BE2C (cell line): ENCODE measurements at regions not wholly inside any gene's neighbourhood (a gene's known extent, or its start where the extent isn't known, plus 50 kb on each side); places are given as distances from the start of the nearest gene placed in this dataset.

Source experiments
- DNase-seq: peaks from one replicate; pipeline ENCODE4 v3.0.0-alpha.2; 2020
- H3K27me3 ChIP-seq: fragments of 250-450 bp; sonication (Bioruptor Pico); 2 replicates; pipeline ENCODE4 v1.5.1; 2020; ENCODE audit warnings: mild to moderate bottlenecking
- H3K36me3 ChIP-seq: fragments of 250-450 bp; sonication (Bioruptor Pico); 2 replicates; pipeline ENCODE4 v1.5.1; 2020; ENCODE audit warnings: mild to moderate bottlenecking
- H3K4me1 ChIP-seq: fragments of 250-450 bp; sonication (Bioruptor Pico); 2 replicates; pipeline ENCODE4 v1.5.1; 2020
- H3K4me3 ChIP-seq: 2 replicates; pipeline ENCODE4 v1.5.1; 2011; ENCODE audit warnings: low read depth, low read length
- H3K9me3 ChIP-seq: fragments of 250-450 bp; sonication (Bioruptor Pico); 2 replicates; pipeline ENCODE4 v1.5.1; 2020
- TF ChIP-seq, protein P1 (sequence below): IDR thresholded peaks from 2 replicates; pipeline ENCODE4 v1.5.1; 2012; ENCODE audit warnings: mild to moderate bottlenecking, low read depth, low read length

DNA sequence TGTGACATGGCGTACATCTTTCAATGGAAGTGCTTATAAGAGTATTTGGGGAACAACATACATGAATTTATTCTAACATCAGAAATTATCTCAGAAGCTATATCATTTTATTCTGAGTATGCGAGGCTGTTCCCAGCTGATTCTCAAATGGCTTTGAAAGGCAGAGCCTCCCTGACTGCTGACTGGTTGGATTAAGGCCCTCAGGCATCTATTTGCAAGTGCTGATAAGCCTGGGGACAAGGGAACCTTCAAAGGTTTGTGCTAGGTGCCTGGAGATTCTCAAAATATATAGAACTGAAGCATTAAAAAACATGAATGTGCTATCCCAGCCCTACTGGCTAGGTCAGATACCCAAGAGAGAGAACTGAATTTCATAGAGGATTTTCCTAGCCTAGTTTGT is 235.1 kb downstream of the LURAP1L start:
- Histone ChIP-seq H3K4me3 (no peak overlapping the region), H3K9me3 (no peaks in the 10 kb centered on the region), H3K4me1 (peaks cover 4% of the 10 kb centered on the region; the same call in 1 of the 2 replicates), H3K36me3 (no peaks in the 10 kb centered on the region), H3K27me3 (no peaks in the 10 kb centered on the region)
- no peak for DNase-seq
- TF ChIP-seq, protein P1, sequence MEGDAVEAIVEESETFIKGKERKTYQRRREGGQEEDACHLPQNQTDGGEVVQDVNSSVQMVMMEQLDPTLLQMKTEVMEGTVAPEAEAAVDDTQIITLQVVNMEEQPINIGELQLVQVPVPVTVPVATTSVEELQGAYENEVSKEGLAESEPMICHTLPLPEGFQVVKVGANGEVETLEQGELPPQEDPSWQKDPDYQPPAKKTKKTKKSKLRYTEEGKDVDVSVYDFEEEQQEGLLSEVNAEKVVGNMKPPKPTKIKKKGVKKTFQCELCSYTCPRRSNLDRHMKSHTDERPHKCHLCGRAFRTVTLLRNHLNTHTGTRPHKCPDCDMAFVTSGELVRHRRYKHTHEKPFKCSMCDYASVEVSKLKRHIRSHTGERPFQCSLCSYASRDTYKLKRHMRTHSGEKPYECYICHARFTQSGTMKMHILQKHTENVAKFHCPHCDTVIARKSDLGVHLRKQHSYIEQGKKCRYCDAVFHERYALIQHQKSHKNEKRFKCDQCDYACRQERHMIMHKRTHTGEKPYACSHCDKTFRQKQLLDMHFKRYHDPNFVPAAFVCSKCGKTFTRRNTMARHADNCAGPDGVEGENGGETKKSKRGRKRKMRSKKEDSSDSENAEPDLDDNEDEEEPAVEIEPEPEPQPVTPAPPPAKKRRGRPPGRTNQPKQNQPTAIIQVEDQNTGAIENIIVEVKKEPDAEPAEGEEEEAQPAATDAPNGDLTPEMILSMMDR = no peak

GRCh38 chr9:13013991-13014883 is 239.4 kb downstream of the LURAP1L start:
- DNase-seq = no peak
- Histone ChIP-seq H3K4me3 (no peak overlapping the region), H3K9me3 (no peaks in the 10 kb centered on the region), H3K27me3 (no peaks in the 10 kb centered on the region), H3K4me1 (peaks cover 4% of the 10 kb centered on the region; the same call in 1 of the 2 replicates), H3K36me3 (no peaks in the 10 kb centered on the region)
- TF ChIP-seq, protein P1 = no peak

DNA sequence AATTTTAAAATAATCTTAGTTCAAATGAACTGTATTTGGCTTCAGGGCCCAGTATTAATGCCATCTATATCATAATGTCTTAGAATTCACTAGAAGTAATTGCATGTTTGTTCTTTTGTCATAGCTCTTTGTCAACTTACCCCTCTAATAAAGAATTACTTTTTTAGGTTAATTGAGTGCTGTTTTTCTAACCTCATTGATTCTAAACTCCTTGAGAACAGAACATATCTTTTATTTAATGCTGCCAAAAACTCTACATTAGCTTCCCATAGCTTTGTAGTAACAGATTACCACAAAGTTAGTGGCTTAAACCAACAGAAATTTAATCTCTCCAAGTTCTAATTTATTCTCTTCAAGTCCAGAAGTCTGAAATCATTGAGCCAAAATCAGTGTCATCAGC is 242.4 kb downstream of the LURAP1L start:
- Histone ChIP-seq H3K9me3 (no peaks in the 10 kb centered on the region), H3K4me3 (no peak overlapping the region), H3K4me1 (peaks cover 4% of the 10 kb centered on the region; the same call in 1 of the 2 replicates), H3K27me3 (no peaks in the 10 kb centered on the region), H3K36me3 (no peaks in the 10 kb centered on the region)
- TF ChIP-seq, protein P1 = no peak
- no peak for DNase-seq

GRCh38 chr9:13020146-13021040 is 245.6 kb downstream of the LURAP1L start:
- H3K9me3 ChIP-seq = no peaks in the 10 kb centered on the region
- no peak overlapping the region for H3K4me3 ChIP-seq
- DNase-seq = no peak
- no peaks in the 10 kb centered on the region for H3K4me1 ChIP-seq
- TF ChIP-seq, protein P1 = no peak
- no peaks in the 10 kb centered on the region for H3K36me3 ChIP-seq
- H3K27me3 ChIP-seq = no peaks in the 10 kb centered on the region

- Histone ChIP-seq H3K4me3 (no peak overlapping the region), H3K36me3 (no peaks in the 10 kb centered on the region), H3K9me3 (no peaks in the 10 kb centered on the region; the same call in 1 of the 2 replicates), H3K27me3 (no peaks in the 10 kb centered on the region), H3K4me1 (no peaks in the 10 kb centered on the region)
- TF ChIP-seq, protein P1 = no peak
- DNase-seq = no peak
Measured at GRCh38 chr9:13022756-13023155, 247.9 kb downstream of the LURAP1L start.
